Ovary (tissue), 3 donors: ENCODE measurements at regions not wholly inside any gene's neighbourhood (a gene's known extent, or its start where the extent isn't known, plus 50 kb on each side); places are given as distances from the start of the nearest gene placed in this dataset.

Experiments
- POLR2A ChIP-seq: fragments of 450-650 bp; IDR thresholded peaks from one replicate; pipeline ENCODE4 v1.6.1; 2017; ENCODE audit warnings: antibody characterized with exemption, mild to moderate bottlenecking, moderate library complexity
- TF ChIP-seq, protein P1 (sequence below), 3 donors: fragments of 450-650 bp in 2 of 3; fragments of 200-600 bp in 1 of 3; IDR thresholded peaks; one replicate each; pipeline versions ENCODE4 v1.5.1 to v1.8.0; 2016 to 2022; ENCODE audit warnings: antibody characterized with exemption in 3 of 3, mild to moderate bottlenecking in 1 of 3
- donor health status: DM: no; HTN: no; CAD: no.

- no peak for TF ChIP-seq POLR2A
- TF ChIP-seq, protein P1, sequence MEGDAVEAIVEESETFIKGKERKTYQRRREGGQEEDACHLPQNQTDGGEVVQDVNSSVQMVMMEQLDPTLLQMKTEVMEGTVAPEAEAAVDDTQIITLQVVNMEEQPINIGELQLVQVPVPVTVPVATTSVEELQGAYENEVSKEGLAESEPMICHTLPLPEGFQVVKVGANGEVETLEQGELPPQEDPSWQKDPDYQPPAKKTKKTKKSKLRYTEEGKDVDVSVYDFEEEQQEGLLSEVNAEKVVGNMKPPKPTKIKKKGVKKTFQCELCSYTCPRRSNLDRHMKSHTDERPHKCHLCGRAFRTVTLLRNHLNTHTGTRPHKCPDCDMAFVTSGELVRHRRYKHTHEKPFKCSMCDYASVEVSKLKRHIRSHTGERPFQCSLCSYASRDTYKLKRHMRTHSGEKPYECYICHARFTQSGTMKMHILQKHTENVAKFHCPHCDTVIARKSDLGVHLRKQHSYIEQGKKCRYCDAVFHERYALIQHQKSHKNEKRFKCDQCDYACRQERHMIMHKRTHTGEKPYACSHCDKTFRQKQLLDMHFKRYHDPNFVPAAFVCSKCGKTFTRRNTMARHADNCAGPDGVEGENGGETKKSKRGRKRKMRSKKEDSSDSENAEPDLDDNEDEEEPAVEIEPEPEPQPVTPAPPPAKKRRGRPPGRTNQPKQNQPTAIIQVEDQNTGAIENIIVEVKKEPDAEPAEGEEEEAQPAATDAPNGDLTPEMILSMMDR (IDR thresholded peaks at IDR 0.05) = no peak
Measured at GRCh38 chr12:46472893-46473633, 100.5 kb upstream of the SLC38A2 start.
